ENCODE measurements at regions not wholly inside any gene's neighbourhood (a gene's known extent, or its start where the extent isn't known, plus 50 kb on each side); places are given as distances from the start of the nearest gene placed in this dataset.

DNA sequence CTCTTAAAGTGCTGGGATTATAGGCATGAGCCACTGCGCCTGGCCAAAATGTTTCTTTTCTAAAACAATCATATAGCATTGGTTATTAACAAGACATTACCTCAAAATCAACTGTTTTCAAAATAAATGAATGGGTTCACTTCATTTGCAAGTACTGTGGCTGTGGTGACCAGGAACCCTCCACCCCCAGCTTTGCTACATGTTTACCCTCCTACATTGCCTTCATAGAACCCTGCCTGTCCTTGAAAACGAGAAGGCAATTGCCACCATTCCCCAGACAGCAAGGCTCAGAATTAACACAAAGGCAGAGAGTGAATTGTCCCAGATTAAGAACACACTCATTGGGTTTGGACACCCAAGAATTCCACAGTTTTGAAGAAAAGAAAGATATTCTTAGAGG is 116.6 kb upstream of the LGSN start:
- ChIA-PET POLR2A (no interaction called here), CTCF (no interaction called here)
- TF ChIP-seq ZNF384 (IDR thresholded peaks at IDR 0.05) (no peak), FOXM1 (IDR thresholded peaks at IDR 0.05; ENCODE audit: borderline replicate concordance) (no peak), SP1 (IDR thresholded peaks at IDR 0.05) (no peak), SUZ12 (IDR thresholded peaks at IDR 0.05) (no peak), FOXA1 (IDR thresholded peaks at IDR 0.05) (no peak), ARNT (IDR thresholded peaks at IDR 0.05) (no peak), L3MBTL2 (conservative IDR thresholded peaks at IDR 0.05) (no peak), NFRKB (IDR thresholded peaks at IDR 0.05) (no peak), CTBP1 (IDR thresholded peaks at IDR 0.05; ENCODE audit: borderline replicate concordance) (no peak), LEF1 (IDR thresholded peaks at IDR 0.05; ENCODE audit: borderline replicate concordance) (no peak), HDGF (IDR thresholded peaks at IDR 0.05; ENCODE audit: borderline replicate concordance) (no peak), ELF4 (IDR thresholded peaks at IDR 0.05) (no peak), FOXK2 (IDR thresholded peaks at IDR 0.05) (no peak)
- TF ChIP-seq, protein P1, sequence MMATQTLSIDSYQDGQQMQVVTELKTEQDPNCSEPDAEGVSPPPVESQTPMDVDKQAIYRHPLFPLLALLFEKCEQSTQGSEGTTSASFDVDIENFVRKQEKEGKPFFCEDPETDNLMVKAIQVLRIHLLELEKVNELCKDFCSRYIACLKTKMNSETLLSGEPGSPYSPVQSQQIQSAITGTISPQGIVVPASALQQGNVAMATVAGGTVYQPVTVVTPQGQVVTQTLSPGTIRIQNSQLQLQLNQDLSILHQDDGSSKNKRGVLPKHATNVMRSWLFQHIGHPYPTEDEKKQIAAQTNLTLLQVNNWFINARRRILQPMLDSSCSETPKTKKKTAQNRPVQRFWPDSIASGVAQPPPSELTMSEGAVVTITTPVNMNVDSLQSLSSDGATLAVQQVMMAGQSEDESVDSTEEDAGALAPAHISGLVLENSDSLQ (IDR thresholded peaks at IDR 0.05) = no peak
- no peak for DNase-seq (ENCODE audit: extremely low spot score)

DNA sequence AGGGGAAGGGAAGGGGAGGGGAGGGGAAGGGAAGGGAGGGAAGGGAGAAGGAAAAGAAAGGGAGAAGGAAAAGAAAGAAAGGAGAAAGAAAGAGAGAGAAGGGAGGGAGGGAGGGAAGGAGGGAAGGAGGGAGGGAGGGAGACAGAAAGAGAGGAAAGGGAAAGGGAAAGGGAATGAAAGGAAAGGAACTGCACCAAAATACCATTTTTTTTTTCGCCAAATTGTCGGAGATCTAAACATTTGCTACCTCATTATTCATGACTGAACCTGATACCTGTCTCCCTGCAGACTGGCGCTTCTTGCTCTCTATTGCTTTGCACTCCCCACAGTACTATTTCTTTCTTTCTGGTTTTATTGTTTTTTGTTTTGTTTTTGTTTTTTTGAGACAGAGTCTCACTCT is 117.3 kb upstream of the LGSN start:
- TF ChIP-seq ELF4 (IDR thresholded peaks at IDR 0.05) = no peak
- TF ChIP-seq SUZ12 (IDR thresholded peaks at IDR 0.05) = no peak
- TF ChIP-seq ARNT (IDR thresholded peaks at IDR 0.05) = no peak
- TF ChIP-seq BHLHE40 (IDR thresholded peaks at IDR 0.05; ENCODE audit: borderline replicate concordance) = no peak
- no peak for TF ChIP-seq LEF1 (IDR thresholded peaks at IDR 0.05; ENCODE audit: borderline replicate concordance)
- TF ChIP-seq L3MBTL2 (conservative IDR thresholded peaks at IDR 0.05) = no peak
- no peak for TF ChIP-seq TARDBP (IDR thresholded peaks at IDR 0.05)
- TF ChIP-seq NFRKB (IDR thresholded peaks at IDR 0.05) = no peak
- TF ChIP-seq FOXA1 (IDR thresholded peaks at IDR 0.05) = no peak
- TF ChIP-seq FOXM1 (IDR thresholded peaks at IDR 0.05; ENCODE audit: borderline replicate concordance) = no peak
- no peak for TF ChIP-seq CTBP1 (IDR thresholded peaks at IDR 0.05; ENCODE audit: borderline replicate concordance)
- no peak for TF ChIP-seq HDGF (IDR thresholded peaks at IDR 0.05; ENCODE audit: borderline replicate concordance)
- TF ChIP-seq, protein P1 (IDR thresholded peaks at IDR 0.05) = no peak
- TF ChIP-seq FOXK2 (IDR thresholded peaks at IDR 0.05) = no peak
- ChIA-PET POLR2A (no interaction called here), CTCF (no interaction called here)
- no peak for DNase-seq (ENCODE audit: extremely low spot score)

DNA sequence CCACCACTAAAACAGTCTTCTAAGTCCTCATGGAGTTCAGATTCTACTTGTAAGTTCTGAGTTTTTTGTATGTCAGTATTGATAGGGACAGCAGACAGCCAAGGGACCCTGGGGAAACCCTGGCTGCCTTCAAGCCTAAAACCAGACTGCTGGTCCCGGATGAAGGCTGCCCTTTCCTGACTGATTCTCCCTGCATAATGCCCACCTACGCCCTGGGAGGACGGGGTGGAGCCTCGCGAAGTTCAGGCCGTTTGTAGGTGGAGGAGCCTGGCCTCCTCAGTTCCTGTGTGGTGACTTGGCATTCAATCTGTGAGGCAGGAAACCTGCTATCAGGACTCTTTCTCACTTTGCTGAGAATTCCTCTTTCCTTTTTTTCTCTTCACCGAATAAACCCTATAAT is 120.3 kb upstream of the LGSN start:
- TF ChIP-seq CTBP1 (IDR thresholded peaks at IDR 0.05; ENCODE audit: borderline replicate concordance) = no peak
- no peak for TF ChIP-seq SP1 (IDR thresholded peaks at IDR 0.05)
- TF ChIP-seq TARDBP (IDR thresholded peaks at IDR 0.05) = no peak
- CTCF ChIA-PET = no interaction called here
- POLR2A ChIA-PET = no interaction called here
- no peak for DNase-seq (ENCODE audit: extremely low spot score)

DNA sequence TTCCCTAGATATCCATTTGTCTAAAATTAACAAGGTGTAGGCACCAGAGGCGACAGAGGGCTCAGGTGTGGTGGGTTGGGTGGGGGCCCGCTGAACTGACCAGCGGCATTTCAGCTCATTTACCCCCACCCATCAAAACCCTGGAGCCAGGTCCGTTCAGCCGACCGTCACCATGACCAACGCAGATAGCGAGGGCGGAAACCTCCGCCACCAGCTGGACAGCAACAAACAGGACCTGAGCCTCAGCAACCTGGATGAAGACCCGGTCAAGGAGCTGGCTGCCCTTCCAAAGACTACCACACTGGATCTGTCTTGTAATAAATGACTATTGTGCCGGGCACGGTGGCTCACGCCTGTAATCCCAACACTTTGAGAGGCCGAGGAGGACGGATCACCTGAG is 120.8 kb upstream of the LGSN start:
- TF ChIP-seq CTBP1 (IDR thresholded peaks at IDR 0.05; ENCODE audit: borderline replicate concordance) (no peak), SP1 (IDR thresholded peaks at IDR 0.05) (no peak), ZNF384 (IDR thresholded peaks at IDR 0.05) (no peak)
- TF ChIP-seq, protein P1 (IDR thresholded peaks at IDR 0.05) = no peak
- ChIA-PET POLR2A (no interaction called here), CTCF (no interaction called here)
- DNase-seq (ENCODE audit: extremely low spot score) = no peak

DNA sequence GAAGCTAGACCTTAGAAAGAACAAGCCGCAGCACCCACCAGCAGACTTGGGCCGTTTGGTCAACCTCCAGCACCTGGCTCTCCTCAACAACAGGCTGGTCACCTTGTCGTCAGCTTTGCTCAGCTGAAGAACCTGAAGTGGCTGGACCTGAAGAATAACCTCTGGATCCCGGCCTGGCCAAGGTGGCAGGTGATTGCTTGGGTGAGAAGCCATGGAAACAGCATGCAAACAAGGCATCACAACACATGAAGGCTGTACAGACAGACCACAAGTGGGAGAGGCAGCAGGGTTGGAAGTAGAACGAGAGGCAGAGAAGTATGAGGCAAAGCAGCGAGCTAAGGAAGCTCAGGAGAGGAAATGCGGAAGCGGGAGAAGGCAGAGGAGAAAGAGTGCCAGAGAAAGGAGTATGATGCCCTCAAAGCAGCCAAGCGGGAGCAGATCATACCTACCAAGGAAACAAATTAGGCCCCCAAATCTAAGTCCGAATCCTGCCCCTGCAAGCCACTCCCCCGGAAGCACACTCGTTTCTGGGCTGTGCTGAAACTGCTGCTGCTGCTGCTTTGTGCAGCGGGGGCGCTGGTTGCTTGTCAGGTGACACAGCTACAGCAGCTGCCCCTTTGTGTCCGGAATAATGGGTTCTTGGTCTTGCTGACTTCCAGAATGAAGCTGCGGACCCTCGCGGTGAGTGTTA is 121.6 kb upstream of the LGSN start:
- TF ChIP-seq BHLHE40 (IDR thresholded peaks at IDR 0.05; ENCODE audit: borderline replicate concordance) (no peak), L3MBTL2 (conservative IDR thresholded peaks at IDR 0.05) (no peak), SUZ12 (IDR thresholded peaks at IDR 0.05) (no peak), SP1 (IDR thresholded peaks at IDR 0.05) (no peak), ZNF384 (IDR thresholded peaks at IDR 0.05) (no peak), LEF1 (IDR thresholded peaks at IDR 0.05; ENCODE audit: borderline replicate concordance) (no peak), FOXK2 (IDR thresholded peaks at IDR 0.05) (no peak), NFRKB (IDR thresholded peaks at IDR 0.05) (no peak), CTBP1 (IDR thresholded peaks at IDR 0.05; ENCODE audit: borderline replicate concordance) (no peak), TARDBP (IDR thresholded peaks at IDR 0.05) (no peak), ELF4 (IDR thresholded peaks at IDR 0.05) (no peak), FOXM1 (IDR thresholded peaks at IDR 0.05; ENCODE audit: borderline replicate concordance) (no peak), ARNT (IDR thresholded peaks at IDR 0.05) (no peak), HDGF (IDR thresholded peaks at IDR 0.05; ENCODE audit: borderline replicate concordance) (no peak), FOXA1 (IDR thresholded peaks at IDR 0.05) (no peak)
- TF ChIP-seq, protein P1 (IDR thresholded peaks at IDR 0.05) = no peak
- ChIA-PET POLR2A (no interaction called here), CTCF (interaction anchor here (1.1 kb wide), 1 partner anchor 361 kb away, joined by 3 read pairs; no protein-coding TSS in a partner anchor)
- DNase-seq (ENCODE audit: extremely low spot score) = no peak

DNA sequence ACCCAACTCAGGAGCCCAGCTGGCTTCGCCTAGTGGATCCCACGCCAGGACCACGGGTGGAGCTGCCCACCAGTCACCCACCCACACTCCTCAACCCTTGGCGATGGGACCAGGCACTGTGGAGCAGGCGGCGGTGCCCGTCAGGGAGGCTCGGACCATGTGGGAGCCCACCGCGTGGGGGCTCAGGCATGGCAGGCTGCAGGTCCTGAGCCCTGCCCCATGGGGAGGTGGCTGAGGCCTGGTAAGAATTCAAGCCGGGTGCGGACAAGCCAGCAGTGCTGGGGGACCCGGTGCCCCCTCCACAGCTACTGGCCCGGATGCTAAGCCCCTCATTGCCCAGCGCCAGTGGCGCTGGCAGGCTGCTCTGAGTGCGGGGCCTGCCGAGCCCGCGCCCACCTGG is 123.1 kb upstream of the LGSN start:
- POLR2A ChIA-PET = no interaction called here
- TF ChIP-seq HDGF (IDR thresholded peaks at IDR 0.05; ENCODE audit: borderline replicate concordance) (no peak), CTBP1 (IDR thresholded peaks at IDR 0.05; ENCODE audit: borderline replicate concordance) (no peak), SUZ12 (IDR thresholded peaks at IDR 0.05) (no peak), BHLHE40 (IDR thresholded peaks at IDR 0.05; ENCODE audit: borderline replicate concordance) (no peak), ZNF384 (IDR thresholded peaks at IDR 0.05) (no peak), ELF4 (IDR thresholded peaks at IDR 0.05) (no peak), TARDBP (IDR thresholded peaks at IDR 0.05) (no peak), ARNT (IDR thresholded peaks at IDR 0.05) (no peak), L3MBTL2 (conservative IDR thresholded peaks at IDR 0.05) (no peak), SP1 (IDR thresholded peaks at IDR 0.05) (no peak), FOXA1 (IDR thresholded peaks at IDR 0.05) (no peak)
- TF ChIP-seq, protein P1 (IDR thresholded peaks at IDR 0.05) = no peak
- CTCF ChIA-PET = interaction anchor here (1.1 kb wide), 1 partner anchor 360 kb away, joined by 3 read pairs; no protein-coding TSS in a partner anchor
- no peak for DNase-seq (ENCODE audit: extremely low spot score)

Measured in HEK293T (cell line).